HG02798 (cell line): ENCODE measurements at regions not wholly inside any gene's neighbourhood (a gene's known extent, or its start where the extent isn't known, plus 50 kb on each side); places are given as distances from the start of the nearest gene placed in this dataset.

Experiments used
- ATAC-seq: cut with Tn5 transposase; IDR thresholded peaks from one replicate; pipeline ENCODE4 v1.9.1; 2021; ENCODE audit warnings: mild to moderate bottlenecking; ENCODE audit not compliant: unreplicated experiment, poor library complexity

- ATAC-seq, result no peak
These were observed 57.5 kb downstream of the OSR1 start for GRCh38 chr2:19300961-19301360.

- no peak for ATAC-seq
These were observed 58.9 kb downstream of the OSR1 start for GRCh38 chr2:19299522-19299921.

- no peak for ATAC-seq
These were observed 59.4 kb downstream of the OSR1 start for GRCh38 chr2:19299032-19299431.

- ATAC-seq, result no peak
These were observed 60.7 kb downstream of the OSR1 start for GRCh38 chr2:19297716-19298115.

GRCh38 chr2:19295998-19296502 lies 62.4 kb downstream of the OSR1 start:
- no peak for ATAC-seq

GRCh38 chr2:19292007-19292406 lies 66.4 kb downstream of the OSR1 start:
- no peak for ATAC-seq

GRCh38 chr2:19288291-19288690 lies 70.1 kb downstream of the OSR1 start:
- ATAC-seq, result no peak

GRCh38 chr2:19287324-19287723 lies 71.1 kb downstream of the OSR1 start:
- no peak for ATAC-seq

GRCh38 chr2:19282305-19282704 lies 76.1 kb downstream of the OSR1 start:
- no peak for ATAC-seq

- no peak for ATAC-seq
These were observed 84.0 kb downstream of the OSR1 start for GRCh38 chr2:19274439-19274838.

- ATAC-seq, result no peak
These were observed 85.4 kb downstream of the OSR1 start for GRCh38 chr2:19272941-19273470.

- ATAC-seq, result no peak
These were observed 86.4 kb downstream of the OSR1 start for GRCh38 chr2:19272039-19272438.

GRCh38 chr2:19264852-19265251 lies 93.6 kb downstream of the OSR1 start:
- ATAC-seq, result no peak

GRCh38 chr2:19262150-19262549 lies 96.3 kb downstream of the OSR1 start:
- ATAC-seq, result no peak

- ATAC-seq, result no peak
These were observed 97.4 kb downstream of the OSR1 start for GRCh38 chr2:19261061-19261460.

- no peak for ATAC-seq
These were observed 102.3 kb downstream of the OSR1 start for GRCh38 chr2:19256121-19256601.

- no peak for ATAC-seq
These were observed 102.9 kb downstream of the OSR1 start for GRCh38 chr2:19255481-19255880.

- ATAC-seq, result no peak
These were observed 106.9 kb downstream of the OSR1 start for GRCh38 chr2:19251554-19251953.

- ATAC-seq, result no peak
These were observed 107.5 kb downstream of the OSR1 start for GRCh38 chr2:19250906-19251305.

GRCh38 chr2:19247186-19247585 lies 111.2 kb downstream of the OSR1 start:
- ATAC-seq, result no peak

- no peak for ATAC-seq
These were observed 111.9 kb downstream of the OSR1 start for GRCh38 chr2:19246496-19246895.

GRCh38 chr2:19244460-19245363 lies 113.7 kb downstream of the OSR1 start:
- no peak for ATAC-seq
